Lung (tissue), 11 donors: ENCODE measurements at regions not wholly inside any gene's neighbourhood (a gene's known extent, or its start where the extent isn't known, plus 50 kb on each side); places are given as distances from the start of the nearest gene placed in this dataset.

Experiments used
- ATAC-seq: fragments of 200-7000 bp; cut with Tn5 transposase; one replicate; pipeline ENCODE4 v1.9.1; 2020; ENCODE audit warnings: moderate number of reproducible peaks; ENCODE audit not compliant: insufficient read depth, low FRiP score
- DNase-seq, 3 donors: peaks; one replicate each; pipeline ENCODE4 v3.0.0-alpha.2; 2013 to 2017
- H3K27ac ChIP-seq, 2 donors: one replicate each; pipeline ENCODE4 v1.5.1; 2013; ENCODE audit warnings: mild to moderate bottlenecking in 2 of 2, moderate library complexity in 2 of 2, control low read depth in 1 of 2, inconsistent platforms in 1 of 2, low read depth in 1 of 2, low read length in 1 of 2
- H3K27me3 ChIP-seq, 3 donors: one replicate each; pipeline ENCODE4 v1.5.1; 2013; ENCODE audit warnings: low read length in 2 of 3; ENCODE audit not compliant: control insufficient read depth in 3 of 3, insufficient read depth in 3 of 3
- H3K36me3 ChIP-seq, 4 donors: one replicate each; pipeline ENCODE4 v1.5.1; 2013; ENCODE audit warnings: low read length in 4 of 4, mild to moderate bottlenecking in 1 of 4, moderate library complexity in 1 of 4; ENCODE audit not compliant: control insufficient read depth in 4 of 4, insufficient read depth in 4 of 4
- H3K4me1 ChIP-seq, 5 donors: one replicate each; pipeline ENCODE4 v1.5.1; 2013; ENCODE audit warnings: low read length in 5 of 5, mild to moderate bottlenecking in 2 of 5, moderate library complexity in 1 of 5; ENCODE audit not compliant: control insufficient read depth in 5 of 5, insufficient read depth in 5 of 5
- H3K4me3 ChIP-seq: one replicate; pipeline ENCODE4 v1.5.1; 2013; ENCODE audit warnings: mild to moderate bottlenecking, control low read depth, moderate library complexity
- H3K9ac ChIP-seq, 2 donors: one replicate each; pipeline ENCODE4 v1.5.1; 2013; ENCODE audit warnings: low read length in 2 of 2, control low read depth in 1 of 2; ENCODE audit not compliant: insufficient read depth in 1 of 2
- H3K9me3 ChIP-seq, 4 donors: one replicate each; pipeline ENCODE4 v1.5.1; 2013; ENCODE audit warnings: low read length in 3 of 4, mild to moderate bottlenecking in 1 of 4, moderate library complexity in 1 of 4; ENCODE audit not compliant: control insufficient read depth in 4 of 4, insufficient read depth in 3 of 4
- CTCF ChIP-seq: IDR thresholded peaks from 2 replicates; pipeline ENCODE4 v1.5.1; 2012; ENCODE audit warnings: mild to moderate bottlenecking; ENCODE audit errors: control extremely low read depth, extremely low read depth
- WGBS, 2 donors: extraction: QIAGEN DNeasy Blood & Tissue Kit; methylation state at CpG; one replicate each; pipeline ENCODE4 v1.1.7; 2013; 5-methylcytosine and 5-hydroxymethylcytosine counted together
- donor health status: control.
- donor health status: control.
- donor health status: Bipolar disorder and iron deficiency.
- donor health status: healthy.
- donor health status: DM: yes; HTN: yes; CAD: no.

- ATAC-seq (no peak), DNase-seq (no peak)
- H3K27ac ChIP-seq = no peak overlapping the region
- H3K4me1 ChIP-seq = peaks cover 0 to 2% (median 0%) of the 10 kb centered on the region in 5 donors
- TF ChIP-seq CTCF = no peak
- H3K4me3 ChIP-seq = no peak overlapping the region
- no peaks in the 10 kb centered on the region for H3K27me3 ChIP-seq
- no peaks in the 10 kb centered on the region for H3K9me3 ChIP-seq
- H3K36me3 ChIP-seq = no peaks in the 10 kb centered on the region
- H3K9ac ChIP-seq = no peak overlapping the region
These were observed 140.7 kb upstream of the SPRY2 start for GRCh38 chr13:80481588-80481987.

GRCh38 chr13:80477661-80478443, 136.9 kb upstream of the SPRY2 start:
- H3K36me3 ChIP-seq = no peaks in the 10 kb centered on the region
- H3K9ac ChIP-seq = no peak overlapping the region
- ATAC-seq (no peak), DNase-seq (peak in 1 of 3 donors; percentile 8)
- H3K4me3 ChIP-seq = no peak overlapping the region
- TF ChIP-seq CTCF = no peak
- peaks cover 0 to 2% (median 0%) of the 10 kb centered on the region in 5 donors for H3K4me1 ChIP-seq
- H3K27me3 ChIP-seq = no peaks in the 10 kb centered on the region
- H3K27ac ChIP-seq = peak overlapping the region in 1 of 2 donors; percentile 75
- no peaks in the 10 kb centered on the region for H3K9me3 ChIP-seq
- WGBS, 2 donors = 72 to 85% methylated on average over 5 of the region's 5 CpGs

- DNase-seq (no peak), ATAC-seq (no peak)
- 59 to 87% methylated on average over 3 of the region's 3 CpGs for WGBS, 2 donors
- Histone ChIP-seq H3K27ac (peak overlapping the region in 1 of 2 donors; percentile 21), H3K27me3 (no peaks in the 10 kb centered on the region), H3K9ac (no peak overlapping the region), H3K36me3 (no peaks in the 10 kb centered on the region), H3K4me3 (no peak overlapping the region), H3K4me1 (peaks cover 0 to 3% (median 0%) of the 10 kb centered on the region in 5 donors), H3K9me3 (no peaks in the 10 kb centered on the region)
- TF ChIP-seq CTCF = no peak
These were observed 136.0 kb upstream of the SPRY2 start for GRCh38 chr13:80476953-80477352.
